COLO668 (cell line): ENCODE measurements at regions not wholly inside any gene's neighbourhood (a gene's known extent, or its start where the extent isn't known, plus 50 kb on each side); places are given as distances from the start of the nearest gene placed in this dataset.

Source experiments
- DNase-seq: peaks from one replicate; lab custom pipeline; 2025; ENCODE audit not compliant: unreplicated experiment; lab: John Stamatoyannopoulos, UW

DNA sequence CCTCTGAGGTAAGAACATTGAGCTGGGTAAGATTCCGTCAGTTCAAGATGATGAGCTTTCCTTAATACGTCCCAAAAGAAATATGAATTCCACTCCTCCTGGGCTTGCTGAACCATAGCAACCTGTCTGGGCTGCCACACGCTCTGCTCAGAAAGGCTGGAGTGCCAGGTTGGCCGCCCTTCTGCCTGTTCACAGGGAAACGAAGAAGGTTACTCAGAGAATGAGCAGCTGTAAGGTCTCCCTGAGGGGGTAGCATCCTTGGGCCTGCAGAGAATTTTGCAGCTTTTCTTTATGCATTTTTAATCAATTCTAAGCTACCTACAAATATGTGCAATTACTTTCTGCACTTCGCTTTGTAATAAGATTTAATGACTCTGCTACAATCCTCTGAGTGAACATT is 130.7 kb upstream of the BACE2 start:
- DNase-seq, result no peak

GRCh38 chr21:41037936-41038335 is 130.0 kb upstream of the BACE2 start:
- no peak for DNase-seq

DNA sequence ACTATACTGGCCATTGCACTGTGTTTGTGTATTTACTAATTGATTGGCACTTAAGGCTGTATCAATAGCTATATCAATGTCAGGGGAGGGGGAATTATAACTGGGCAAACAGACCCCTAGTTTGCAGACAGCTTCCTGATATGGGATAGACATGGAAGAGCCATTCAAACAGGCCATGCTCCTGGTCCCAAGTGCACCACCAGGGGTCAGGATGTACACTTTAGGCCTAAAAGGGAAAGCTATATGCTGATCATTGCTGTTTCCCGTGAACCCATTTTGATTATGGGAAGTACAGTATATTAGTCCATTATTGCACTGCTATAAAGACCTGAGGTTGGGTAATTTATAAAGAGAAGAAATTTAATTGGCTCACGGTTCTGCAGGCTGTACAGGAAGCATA is 124.9 kb upstream of the BACE2 start:
- DNase-seq, result peak; percentile 19

DNA sequence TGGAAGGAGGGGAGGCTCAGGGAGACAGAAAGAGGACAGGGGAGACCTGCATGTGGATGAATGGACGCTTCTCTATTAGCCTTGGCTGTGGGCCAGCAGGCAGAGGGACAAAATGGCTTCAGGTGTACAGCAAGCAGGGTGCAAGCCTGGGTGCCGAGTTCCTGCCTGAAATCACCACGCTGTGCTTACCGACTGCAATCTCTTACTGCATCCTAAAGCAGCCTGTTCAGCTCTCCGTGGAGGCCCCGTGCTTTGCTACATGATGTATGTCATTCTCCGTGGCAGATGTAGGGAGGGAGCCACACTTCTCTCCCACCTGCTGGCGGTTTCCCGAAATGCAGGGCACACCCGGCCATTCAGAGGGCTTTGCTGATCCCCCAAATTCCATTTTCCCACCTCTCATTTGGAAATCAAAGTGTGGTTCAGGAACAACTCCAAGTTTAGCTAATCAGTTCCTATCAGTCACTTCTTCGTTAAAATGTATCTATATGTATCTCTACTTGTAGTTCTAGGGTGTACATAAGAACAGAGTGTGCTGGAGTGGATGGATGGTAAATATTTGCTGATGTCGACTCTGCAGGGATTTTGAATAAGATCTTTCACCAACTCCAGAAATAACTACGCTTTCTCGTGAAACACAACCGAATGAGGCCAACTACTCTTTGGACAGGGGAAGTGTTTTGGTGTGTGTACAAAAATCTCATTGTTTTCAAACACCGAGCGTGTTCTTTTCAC is 122.3 kb upstream of the BACE2 start:
- peak; percentile 90 for DNase-seq

DNA sequence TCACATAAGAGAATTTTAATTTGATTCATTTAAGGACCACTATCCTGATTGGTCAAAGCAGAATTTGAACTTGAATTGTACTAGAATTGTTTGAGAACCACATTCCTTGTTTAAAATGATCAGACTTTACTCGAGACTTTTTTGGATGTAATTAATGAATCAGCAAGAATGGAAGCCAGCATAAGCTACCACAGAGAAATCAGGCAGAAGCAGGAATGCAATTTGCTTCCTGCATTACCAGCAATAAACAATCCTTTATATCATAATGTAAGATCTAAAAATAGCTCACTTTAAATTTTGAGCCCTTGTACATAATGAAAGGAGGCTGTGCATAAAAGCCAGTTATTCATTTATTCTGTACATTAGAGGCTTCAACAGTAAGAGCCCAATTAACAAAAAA is 119.8 kb upstream of the BACE2 start:
- no peak for DNase-seq

GRCh38 chr21:41048623-41049022 is 119.3 kb upstream of the BACE2 start:
- DNase-seq, result no peak

DNA sequence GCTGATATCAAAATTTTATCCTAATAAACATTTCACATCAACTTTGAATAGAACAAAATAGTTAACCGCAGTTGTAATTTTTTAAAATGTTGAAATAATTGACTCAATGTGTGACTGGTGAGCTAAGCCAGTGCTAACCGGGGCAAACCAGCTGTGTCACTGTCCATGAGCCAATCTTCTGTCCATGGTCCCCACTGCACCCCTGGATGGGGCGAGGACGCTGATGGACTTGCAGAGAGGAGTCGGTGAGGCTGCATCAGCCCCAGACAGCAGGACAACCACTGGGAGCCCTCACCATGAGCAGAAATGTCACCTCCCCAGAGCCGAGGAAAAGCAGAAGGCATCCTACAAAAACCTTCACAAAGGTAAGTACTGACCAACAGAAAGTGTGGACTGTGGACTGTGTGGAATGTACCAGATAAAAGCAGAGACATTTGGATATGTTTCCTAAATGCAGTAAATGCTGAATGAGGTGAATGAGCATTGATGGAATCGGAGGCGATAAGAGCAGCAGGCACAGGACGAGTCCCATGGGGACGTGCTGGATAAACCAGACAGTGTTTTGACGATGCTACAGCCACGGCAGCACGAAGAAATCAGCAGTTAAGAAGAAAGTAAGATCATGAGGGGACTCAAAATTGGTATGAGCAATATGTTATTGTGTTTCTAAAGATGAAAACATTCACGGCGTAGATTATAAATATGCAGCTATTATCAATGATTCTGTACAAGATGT is 115.0 kb upstream of the BACE2 start:
- DNase-seq, result no peak

- no peak for DNase-seq
Observed at GRCh38 chr21:41054018-41054578, 113.9 kb upstream of the BACE2 start.

DNA sequence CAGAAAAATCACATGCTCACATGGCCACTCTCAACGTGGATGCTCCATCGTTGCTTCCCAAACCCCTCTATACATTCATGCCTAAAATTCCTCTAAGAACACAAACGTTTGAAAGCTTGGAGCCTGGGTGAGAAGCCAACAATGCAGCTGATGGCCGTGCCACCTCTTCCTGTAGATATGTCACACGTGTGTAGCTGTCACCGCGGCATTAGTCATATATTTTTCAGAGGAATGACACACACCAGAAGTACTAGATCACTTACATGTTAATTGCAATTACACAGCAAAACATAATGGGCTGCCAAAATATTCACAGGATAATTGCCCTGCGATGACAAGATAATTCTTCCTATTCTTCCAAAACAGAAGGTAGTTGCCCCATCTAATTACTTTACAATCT is 112.7 kb upstream of the BACE2 start:
- no peak for DNase-seq

DNA sequence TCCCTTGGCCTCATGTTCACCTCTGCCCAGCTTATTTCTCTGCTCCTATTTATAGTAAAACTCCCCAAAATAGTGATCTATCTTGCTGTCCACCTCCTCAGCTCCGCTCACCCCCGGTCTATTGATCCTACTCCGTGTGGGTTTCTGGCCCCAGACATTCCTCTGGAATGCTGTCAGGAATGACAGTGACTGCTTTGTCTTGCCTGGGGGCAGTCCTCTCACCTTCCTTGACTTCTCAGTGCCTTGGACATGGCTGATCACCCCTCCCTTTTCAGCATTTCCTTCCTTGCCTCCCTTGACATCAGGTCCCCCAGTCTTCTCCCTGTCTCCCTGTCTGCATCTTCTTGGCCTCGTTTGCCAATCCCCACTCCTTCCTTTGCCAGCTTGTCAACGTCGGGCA is 108.1 kb upstream of the BACE2 start:
- DNase-seq, result no peak

DNA sequence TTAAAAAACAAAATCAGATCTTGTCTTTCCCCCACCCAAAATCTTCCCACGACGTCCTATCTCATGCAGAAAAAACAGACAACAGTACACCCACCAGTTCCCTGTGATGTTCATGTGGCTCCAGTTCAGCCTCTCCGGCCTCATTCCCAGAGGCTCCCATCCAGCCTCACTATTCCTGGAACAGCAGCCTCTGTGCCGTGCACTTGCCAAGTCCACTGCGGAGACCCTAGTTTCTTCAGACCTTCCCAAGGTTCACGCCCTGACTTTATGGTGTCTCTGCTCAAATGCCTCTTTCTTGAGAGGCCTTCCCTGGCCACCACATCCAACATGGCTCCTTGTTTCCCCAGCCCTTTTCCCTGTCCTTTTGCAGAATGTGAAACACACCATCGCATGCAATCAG is 106.3 kb upstream of the BACE2 start:
- no peak for DNase-seq

GRCh38 chr21:41064334-41064791 is 103.6 kb upstream of the BACE2 start:
- DNase-seq, result no peak

DNA sequence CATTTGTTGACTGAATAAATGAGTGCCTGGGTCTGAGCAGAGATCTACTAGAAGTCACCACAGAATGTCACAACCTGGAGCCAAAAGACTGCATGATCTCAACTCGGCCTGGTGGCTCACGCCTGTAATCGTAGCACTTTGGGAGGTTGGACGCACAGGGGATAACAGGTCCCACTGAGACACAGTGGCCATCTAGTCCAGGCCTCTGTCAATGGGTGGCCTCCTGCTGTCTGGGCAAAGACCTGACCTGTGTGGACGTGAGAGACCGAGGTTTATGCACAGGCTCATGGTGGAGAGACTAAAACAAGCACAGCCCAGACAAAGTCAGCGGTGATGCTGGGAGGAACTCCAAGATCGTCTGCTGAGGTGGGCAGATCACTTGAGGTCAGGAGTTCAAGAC is 103.0 kb upstream of the BACE2 start:
- DNase-seq, result no peak

- DNase-seq, result no peak
Observed at GRCh38 chr21:41065539-41065938, 102.4 kb upstream of the BACE2 start.

GRCh38 chr21:41066086-41066938 is 101.6 kb upstream of the BACE2 start:
- DNase-seq, result no peak

GRCh38 chr21:41067709-41068108 is 100.3 kb upstream of the BACE2 start:
- DNase-seq, result no peak

DNA sequence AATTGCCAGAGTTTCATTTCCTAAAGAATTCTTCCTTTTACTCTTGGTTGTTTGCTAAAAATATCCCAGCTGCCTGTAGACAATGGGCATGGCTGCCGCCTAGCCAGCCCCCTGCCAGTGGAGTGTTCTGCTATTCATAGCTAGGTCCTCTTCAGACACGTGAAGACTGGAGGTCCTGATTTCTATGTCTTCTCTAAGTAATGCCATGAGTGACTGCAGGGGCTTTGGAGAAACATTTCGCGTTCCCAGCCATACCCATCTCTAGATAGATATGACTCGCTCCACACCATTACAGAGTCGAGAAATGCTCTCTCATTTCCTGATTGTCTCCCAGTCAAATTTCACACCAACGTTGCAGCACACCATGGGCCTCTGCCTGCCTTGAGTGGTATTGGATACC is 99.5 kb upstream of the BACE2 start:
- no peak for DNase-seq

- peak; percentile 92 for DNase-seq
Observed at GRCh38 chr21:41068967-41069642, 98.9 kb upstream of the BACE2 start.

DNA sequence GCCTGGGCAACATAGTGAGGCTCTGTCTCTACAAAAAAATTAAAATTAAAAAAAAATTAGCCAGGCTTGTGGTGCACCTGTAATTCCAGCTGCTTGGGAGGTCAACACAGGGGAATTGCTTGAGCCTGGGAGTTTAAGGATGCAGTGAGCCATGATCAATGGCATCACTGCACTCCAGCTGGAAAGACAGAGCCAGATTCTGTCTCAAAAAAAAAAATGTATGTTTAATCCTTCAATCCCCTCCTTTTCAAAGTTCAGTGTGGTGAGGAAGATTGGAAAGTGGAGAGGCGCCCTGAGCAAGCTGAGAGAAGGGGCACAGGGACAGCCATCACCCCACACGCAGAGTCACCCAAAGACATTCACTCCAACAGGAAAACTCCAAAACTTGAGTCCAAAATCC is 97.7 kb upstream of the BACE2 start:
- DNase-seq, result no peak

GRCh38 chr21:41071258-41072171 is 96.4 kb upstream of the BACE2 start:
- DNase-seq, result no peak
